ENCODE measurements at regions not wholly inside any gene's neighbourhood (a gene's known extent, or its start where the extent isn't known, plus 50 kb on each side); places are given as distances from the start of the nearest gene placed in this dataset.

- Histone ChIP-seq H3K27me3 (ENCODE audit: control insufficient read depth in 3 of 3, insufficient read depth in 3 of 3, low read length in 3 of 3) (no peaks in the 10 kb centered on the region), H3K9ac (ENCODE audit: low read depth in 1 of 3, low read length in 3 of 3) (no peak overlapping the region), H3K4me3 (ENCODE audit: low read length in 3 of 3) (no peak overlapping the region), H3K4me1 (ENCODE audit: control insufficient read depth in 3 of 3, insufficient read depth in 3 of 3, low read length in 3 of 3) (no peaks in the 10 kb centered on the region), H3K9me3 (ENCODE audit: control insufficient read depth in 3 of 3, low read length in 3 of 3) (no peaks in the 10 kb centered on the region), H3K36me3 (ENCODE audit: control insufficient read depth in 3 of 3, insufficient read depth in 3 of 3, low read length in 3 of 3) (no peaks in the 10 kb centered on the region), H3K27ac (ENCODE audit: low read depth, low read length) (no peak overlapping the region)
These were observed 722.7 kb downstream of the TSN start for GRCh38 chr2:122478117-122478516.

GRCh38 chr2:122478771-122479170 lies 723.3 kb downstream of the TSN start:
- Histone ChIP-seq H3K4me1 (ENCODE audit: control insufficient read depth in 3 of 3, insufficient read depth in 3 of 3, low read length in 3 of 3) (no peaks in the 10 kb centered on the region), H3K27ac (ENCODE audit: low read depth, low read length) (no peak overlapping the region), H3K27me3 (ENCODE audit: control insufficient read depth in 3 of 3, insufficient read depth in 3 of 3, low read length in 3 of 3) (no peaks in the 10 kb centered on the region), H3K9me3 (ENCODE audit: control insufficient read depth in 3 of 3, low read length in 3 of 3) (no peaks in the 10 kb centered on the region), H3K36me3 (ENCODE audit: control insufficient read depth in 3 of 3, insufficient read depth in 3 of 3, low read length in 3 of 3) (no peaks in the 10 kb centered on the region), H3K9ac (ENCODE audit: low read depth in 1 of 3, low read length in 3 of 3) (no peak overlapping the region), H3K4me3 (ENCODE audit: low read length in 3 of 3) (no peak overlapping the region)

GRCh38 chr2:122480501-122481243 lies 725.2 kb downstream of the TSN start:
- no peaks in the 10 kb centered on the region for H3K4me1 ChIP-seq (ENCODE audit: control insufficient read depth in 3 of 3, insufficient read depth in 3 of 3, low read length in 3 of 3)
- H3K27me3 ChIP-seq (ENCODE audit: control insufficient read depth in 3 of 3, insufficient read depth in 3 of 3, low read length in 3 of 3), result no peaks in the 10 kb centered on the region
- no peak overlapping the region for H3K27ac ChIP-seq (ENCODE audit: low read depth, low read length)
- no peak overlapping the region for H3K4me3 ChIP-seq (ENCODE audit: low read length in 3 of 3)
- no peaks in the 10 kb centered on the region for H3K9me3 ChIP-seq (ENCODE audit: control insufficient read depth in 3 of 3, low read length in 3 of 3)
- H3K9ac ChIP-seq (ENCODE audit: low read depth in 1 of 3, low read length in 3 of 3), result no peak overlapping the region
- H3K36me3 ChIP-seq (ENCODE audit: control insufficient read depth in 3 of 3, insufficient read depth in 3 of 3, low read length in 3 of 3), result no peaks in the 10 kb centered on the region

GRCh38 chr2:122481244-122481622 lies 725.8 kb downstream of the TSN start:
- H3K36me3 ChIP-seq (ENCODE audit: control insufficient read depth in 3 of 3, insufficient read depth in 3 of 3, low read length in 3 of 3), result no peaks in the 10 kb centered on the region
- no peak overlapping the region for H3K9ac ChIP-seq (ENCODE audit: low read depth in 1 of 3, low read length in 3 of 3)
- no peaks in the 10 kb centered on the region for H3K27me3 ChIP-seq (ENCODE audit: control insufficient read depth in 3 of 3, insufficient read depth in 3 of 3, low read length in 3 of 3)
- H3K4me1 ChIP-seq (ENCODE audit: control insufficient read depth in 3 of 3, insufficient read depth in 3 of 3, low read length in 3 of 3), result no peaks in the 10 kb centered on the region
- no peak overlapping the region for H3K27ac ChIP-seq (ENCODE audit: low read depth, low read length)
- H3K4me3 ChIP-seq (ENCODE audit: low read length in 3 of 3), result no peak overlapping the region
- no peaks in the 10 kb centered on the region for H3K9me3 ChIP-seq (ENCODE audit: control insufficient read depth in 3 of 3, low read length in 3 of 3)

- no peaks in the 10 kb centered on the region for H3K9me3 ChIP-seq (ENCODE audit: control insufficient read depth in 3 of 3, low read length in 3 of 3)
- H3K36me3 ChIP-seq (ENCODE audit: control insufficient read depth in 3 of 3, insufficient read depth in 3 of 3, low read length in 3 of 3), result no peaks in the 10 kb centered on the region
- H3K27me3 ChIP-seq (ENCODE audit: control insufficient read depth in 3 of 3, insufficient read depth in 3 of 3, low read length in 3 of 3), result no peaks in the 10 kb centered on the region
- H3K9ac ChIP-seq (ENCODE audit: low read depth in 1 of 3, low read length in 3 of 3), result no peak overlapping the region
- no peaks in the 10 kb centered on the region for H3K4me1 ChIP-seq (ENCODE audit: control insufficient read depth in 3 of 3, insufficient read depth in 3 of 3, low read length in 3 of 3)
- H3K27ac ChIP-seq (ENCODE audit: low read depth, low read length), result no peak overlapping the region
- no peak overlapping the region for H3K4me3 ChIP-seq (ENCODE audit: low read length in 3 of 3)
These were observed 726.3 kb downstream of the TSN start for GRCh38 chr2:122481717-122482116.

GRCh38 chr2:122486086-122486485 lies 730.6 kb downstream of the TSN start:
- no peak overlapping the region for H3K4me3 ChIP-seq (ENCODE audit: low read length in 3 of 3)
- H3K27ac ChIP-seq (ENCODE audit: low read depth, low read length), result no peak overlapping the region
- H3K9ac ChIP-seq (ENCODE audit: low read depth in 1 of 3, low read length in 3 of 3), result no peak overlapping the region
- H3K27me3 ChIP-seq (ENCODE audit: control insufficient read depth in 3 of 3, insufficient read depth in 3 of 3, low read length in 3 of 3), result no peaks in the 10 kb centered on the region
- H3K36me3 ChIP-seq (ENCODE audit: control insufficient read depth in 3 of 3, insufficient read depth in 3 of 3, low read length in 3 of 3), result no peaks in the 10 kb centered on the region
- no peaks in the 10 kb centered on the region for H3K9me3 ChIP-seq (ENCODE audit: control insufficient read depth in 3 of 3, low read length in 3 of 3)
- H3K4me1 ChIP-seq (ENCODE audit: control insufficient read depth in 3 of 3, insufficient read depth in 3 of 3, low read length in 3 of 3), result no peaks in the 10 kb centered on the region

- Histone ChIP-seq H3K36me3 (ENCODE audit: control insufficient read depth in 3 of 3, insufficient read depth in 3 of 3, low read length in 3 of 3) (no peaks in the 10 kb centered on the region), H3K27ac (ENCODE audit: low read depth, low read length) (no peak overlapping the region), H3K27me3 (ENCODE audit: control insufficient read depth in 3 of 3, insufficient read depth in 3 of 3, low read length in 3 of 3) (no peaks in the 10 kb centered on the region), H3K9me3 (ENCODE audit: control insufficient read depth in 3 of 3, low read length in 3 of 3) (no peaks in the 10 kb centered on the region), H3K9ac (ENCODE audit: low read depth in 1 of 3, low read length in 3 of 3) (no peak overlapping the region), H3K4me3 (ENCODE audit: low read length in 3 of 3) (no peak overlapping the region), H3K4me1 (ENCODE audit: control insufficient read depth in 3 of 3, insufficient read depth in 3 of 3, low read length in 3 of 3) (no peaks in the 10 kb centered on the region)
These were observed 731.4 kb downstream of the TSN start for GRCh38 chr2:122486705-122487415.

GRCh38 chr2:122491011-122491410 lies 735.6 kb downstream of the TSN start:
- no peaks in the 10 kb centered on the region for H3K27me3 ChIP-seq (ENCODE audit: control insufficient read depth in 3 of 3, insufficient read depth in 3 of 3, low read length in 3 of 3)
- no peak overlapping the region for H3K27ac ChIP-seq (ENCODE audit: low read depth, low read length)

GRCh38 chr2:122500316-122501105 lies 745.1 kb downstream of the TSN start:
- Histone ChIP-seq H3K36me3 (ENCODE audit: control insufficient read depth in 3 of 3, insufficient read depth in 3 of 3, low read length in 3 of 3) (no peaks in the 10 kb centered on the region), H3K4me1 (ENCODE audit: control insufficient read depth in 3 of 3, insufficient read depth in 3 of 3, low read length in 3 of 3) (no peaks in the 10 kb centered on the region)

More at GRCh38 chr2:122491011-122491410, 735.6 kb downstream of the TSN start:
- H3K36me3 ChIP-seq (ENCODE audit: control insufficient read depth in 3 of 3, insufficient read depth in 3 of 3, low read length in 3 of 3), result no peaks in the 10 kb centered on the region
- peaks cover 0 to 3% (median 0%) of the 10 kb centered on the region in 3 donors for H3K9me3 ChIP-seq (ENCODE audit: control insufficient read depth in 3 of 3, low read length in 3 of 3)
- no peaks in the 10 kb centered on the region for H3K4me1 ChIP-seq (ENCODE audit: control insufficient read depth in 3 of 3, insufficient read depth in 3 of 3, low read length in 3 of 3)
- no peak overlapping the region for H3K9ac ChIP-seq (ENCODE audit: low read depth in 1 of 3, low read length in 3 of 3)
- H3K4me3 ChIP-seq (ENCODE audit: low read length in 3 of 3), result no peak overlapping the region

GRCh38 chr2:122506620-122507019 lies 751.2 kb downstream of the TSN start:
- Histone ChIP-seq H3K36me3 (ENCODE audit: control insufficient read depth in 3 of 3, insufficient read depth in 3 of 3, low read length in 3 of 3) (no peaks in the 10 kb centered on the region), H3K9ac (ENCODE audit: low read depth in 1 of 3, low read length in 3 of 3) (no peak overlapping the region), H3K27me3 (ENCODE audit: control insufficient read depth in 3 of 3, insufficient read depth in 3 of 3, low read length in 3 of 3) (no peaks in the 10 kb centered on the region), H3K27ac (ENCODE audit: low read depth, low read length) (no peak overlapping the region), H3K4me3 (ENCODE audit: low read length in 3 of 3) (no peak overlapping the region), H3K4me1 (ENCODE audit: control insufficient read depth in 3 of 3, insufficient read depth in 3 of 3, low read length in 3 of 3) (no peaks in the 10 kb centered on the region), H3K9me3 (ENCODE audit: control insufficient read depth in 3 of 3, low read length in 3 of 3) (no peaks in the 10 kb centered on the region)

More at GRCh38 chr2:122500316-122501105, 745.1 kb downstream of the TSN start:
- Histone ChIP-seq H3K27me3 (ENCODE audit: control insufficient read depth in 3 of 3, insufficient read depth in 3 of 3, low read length in 3 of 3) (no peaks in the 10 kb centered on the region), H3K9me3 (ENCODE audit: control insufficient read depth in 3 of 3, low read length in 3 of 3) (no peaks in the 10 kb centered on the region), H3K4me3 (ENCODE audit: low read length in 3 of 3) (no peak overlapping the region), H3K27ac (ENCODE audit: low read depth, low read length) (no peak overlapping the region), H3K9ac (ENCODE audit: low read depth in 1 of 3, low read length in 3 of 3) (no peak overlapping the region)

Data from skeletal muscle tissue (tissue), 3 donors.